Upper lobe of left lung (tissue), 6 donors: ENCODE measurements at regions not wholly inside any gene's neighbourhood (a gene's known extent, or its start where the extent isn't known, plus 50 kb on each side); places are given as distances from the start of the nearest gene placed in this dataset.

Source experiments
- ATAC-seq, 2 donors: fragments of 200-7000 bp; cut with Tn5 transposase; one replicate each; pipeline ENCODE4 v1.9.1; 2022; ENCODE audit warnings: mild to moderate bottlenecking in 2 of 2, moderate library complexity in 2 of 2; ENCODE audit not compliant: low FRiP score in 2 of 2
- DNase-seq, 2 donors: peaks; one replicate each; pipeline ENCODE4 v3.0.0-alpha.2; 2019 to 2020
- H3K27ac ChIP-seq, 4 donors: fragments of 200-600 bp; sonication (generic); one replicate each; pipeline ENCODE4 v1.5.1; 2016 to 2019
- H3K27me3 ChIP-seq, 4 donors: fragments of 200-600 bp; sonication (generic); one replicate each; pipeline ENCODE4 v1.5.1; 2017 to 2019
- H3K36me3 ChIP-seq, 4 donors: fragments of 200-600 bp; sonication (generic); one replicate each; pipeline ENCODE4 v1.5.1; 2016 to 2019
- H3K4me1 ChIP-seq, 4 donors: fragments of 200-600 bp; sonication (generic); one replicate each; pipeline ENCODE4 v1.5.1; 2018 to 2019
- H3K4me3 ChIP-seq, 4 donors: fragments of 200-600 bp; sonication (generic); one replicate each; pipeline ENCODE4 v1.5.1; 2017 to 2019; ENCODE audit warnings: mild to moderate bottlenecking in 2 of 4, moderate library complexity in 1 of 4
- H3K9me3 ChIP-seq, 4 donors: fragments of 200-600 bp; sonication (generic); one replicate each; pipeline ENCODE4 v1.5.1; 2018 to 2019
- CTCF ChIP-seq, 6 experiments: fragments of 450-650 bp in 4 of 6; fragments of 200-600 bp in 2 of 6; sonication (generic) in 2 of 6; IDR thresholded peaks; one replicate each; pipeline ENCODE4 v1.5.1; 2016 to 2019; ENCODE audit warnings: antibody characterized with exemption in 6 of 6
- EP300 ChIP-seq, 4 donors: sonication (generic); formaldehyde crosslinking; IDR thresholded peaks; one replicate each; pipeline ENCODE4 v1.5.1; 2017; ENCODE audit warnings: antibody characterized with exemption in 4 of 4, control low read depth in 2 of 4
- POLR2A ChIP-seq, 4 donors: fragments of 450-650 bp; IDR thresholded peaks; one replicate each; pipeline ENCODE4 v1.5.1; 2016 to 2017; ENCODE audit warnings: antibody characterized with exemption in 4 of 4, mild to moderate bottlenecking in 2 of 4
- POLR2AphosphoS5 ChIP-seq, 2 donors: sonication (generic); formaldehyde crosslinking; IDR thresholded peaks; one replicate each; pipeline ENCODE4 v1.5.1; 2017; ENCODE audit warnings: antibody characterized with exemption in 2 of 2
- WGBS, 2 donors: methylation state at CpG; one replicate each; pipeline ENCODE4 v1.1.5; 2017 to 2018; 5-methylcytosine and 5-hydroxymethylcytosine counted together
- donor health status: DM: no; HTN: no; CAD: no; lungs with moderate emphysema.
- donor health status: DM: no; HTN: yes; CAD: no; lungs with severe emphysema.

- no peaks in the 10 kb centered on the region for H3K9me3 ChIP-seq
- no peaks in the 10 kb centered on the region for H3K27me3 ChIP-seq
- no peaks in the 10 kb centered on the region for H3K4me1 ChIP-seq
- ATAC-seq: no peak
- H3K4me3 ChIP-seq: no peak overlapping the region
- TF ChIP-seq EP300 (IDR thresholded peaks at IDR 0.05): no peak
- TF ChIP-seq CTCF (IDR thresholded peaks at IDR 0.05): no peak
- TF ChIP-seq POLR2A (IDR thresholded peaks at IDR 0.05): no peak
- no peak for TF ChIP-seq POLR2AphosphoS5 (IDR thresholded peaks at IDR 0.05)
- no peak for DNase-seq
- WGBS, 2 donors: 70 to 74% methylated on average over 18 to 23 of the region's 23 CpGs
- no peaks in the 10 kb centered on the region for H3K36me3 ChIP-seq
- H3K27ac ChIP-seq: no peak overlapping the region
These were observed 136.3 kb upstream of the PRR20G start for GRCh38 chr3:127423856-127424765.

DNA sequence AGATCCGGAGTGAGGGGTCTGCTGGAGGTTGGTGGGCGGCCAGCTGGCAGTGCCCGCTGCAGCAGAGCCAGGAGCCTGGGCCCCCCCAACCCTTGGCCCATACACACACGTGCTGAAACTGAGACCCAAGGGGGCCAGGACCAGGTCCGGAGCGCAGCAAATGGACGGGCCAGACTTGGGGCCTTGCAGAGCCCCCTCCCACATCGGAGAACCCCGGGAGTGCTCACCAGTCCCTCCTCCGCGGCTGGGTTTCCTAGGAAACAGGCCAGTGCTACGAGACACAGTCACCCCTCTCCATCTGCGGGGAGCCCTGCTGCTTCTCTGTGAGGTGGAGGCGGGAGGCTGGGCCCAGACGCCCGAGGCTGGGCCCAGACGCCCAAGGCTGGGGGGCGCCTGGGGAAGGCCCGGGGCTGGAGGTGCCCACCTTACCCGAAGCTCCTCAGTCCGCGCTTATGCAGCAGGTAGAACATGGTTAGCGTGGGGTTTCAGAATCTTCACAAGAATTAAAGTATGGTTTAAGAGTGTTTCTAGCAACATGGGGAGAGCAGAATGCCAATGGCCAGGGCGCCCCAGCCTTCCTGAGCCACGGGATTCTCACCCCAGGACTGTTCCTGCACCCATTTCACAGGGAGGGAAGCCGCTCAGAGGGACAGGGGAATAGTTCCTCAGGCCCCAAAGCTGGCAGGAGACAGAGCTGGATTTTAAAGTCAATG lies 135.0 kb upstream of the PRR20G start:
- WGBS, 2 donors: 66 to 93% methylated on average over 3 to 21 of the region's 26 CpGs
- ATAC-seq (no peak), DNase-seq (no peak)
- Histone ChIP-seq H3K9me3 (no peaks in the 10 kb centered on the region), H3K27ac (no peak overlapping the region), H3K4me3 (no peak overlapping the region), H3K36me3 (no peaks in the 10 kb centered on the region), H3K27me3 (no peaks in the 10 kb centered on the region), H3K4me1 (peaks cover 0 to 5% (median 0%) of the 10 kb centered on the region in 4 donors)
- no peak for TF ChIP-seq EP300 (IDR thresholded peaks at IDR 0.05)
- TF ChIP-seq POLR2A (IDR thresholded peaks at IDR 0.05): no peak
- no peak for TF ChIP-seq POLR2AphosphoS5 (IDR thresholded peaks at IDR 0.05)
- TF ChIP-seq CTCF (IDR thresholded peaks at IDR 0.05): no peak

DNA sequence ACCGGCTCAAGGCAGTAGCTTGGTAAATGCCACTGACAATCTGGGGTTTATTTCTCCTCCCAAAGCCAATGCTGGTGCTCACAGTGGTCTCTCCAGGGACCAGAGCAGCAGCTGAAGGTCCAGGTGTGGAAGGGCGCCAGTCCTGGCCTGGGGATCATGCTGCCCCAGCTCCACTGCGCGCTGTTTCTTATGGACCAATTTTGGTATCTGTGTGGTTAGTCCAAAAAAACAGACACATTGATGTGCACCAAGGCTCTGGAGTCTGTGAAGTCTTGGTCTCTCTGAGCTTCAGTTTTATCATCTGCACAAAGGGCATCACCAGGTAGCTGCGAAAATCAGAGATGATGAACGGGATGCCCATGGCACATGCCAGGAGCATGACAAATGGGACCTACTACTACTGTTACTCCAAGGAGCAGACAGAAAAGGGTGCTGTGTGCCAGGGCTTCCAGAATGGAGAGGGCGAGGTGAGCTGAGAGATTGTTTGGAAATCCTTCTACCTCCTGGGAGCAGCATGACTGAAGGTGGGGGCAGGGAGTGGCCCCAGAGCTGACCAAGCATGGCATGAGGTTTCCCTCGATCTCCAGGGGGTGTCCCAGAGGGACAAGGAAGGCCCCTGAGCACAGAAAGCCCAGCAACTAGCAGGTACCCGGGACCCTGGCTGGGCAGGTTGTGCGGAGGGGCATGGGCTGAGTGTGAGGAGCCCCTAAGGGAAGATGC lies 134.3 kb upstream of the PRR20G start:
- TF ChIP-seq POLR2AphosphoS5 (IDR thresholded peaks at IDR 0.05) (no peak), EP300 (IDR thresholded peaks at IDR 0.05) (no peak)
- Histone ChIP-seq H3K4me3 (no peak overlapping the region), H3K9me3 (no peaks in the 10 kb centered on the region), H3K27ac (no peak overlapping the region), H3K4me1 (peaks cover 0 to 7% (median 0%) of the 10 kb centered on the region in 4 donors), H3K27me3 (no peaks in the 10 kb centered on the region), H3K36me3 (no peaks in the 10 kb centered on the region)
- DNase-seq (no peak), ATAC-seq (no peak)
- WGBS, 2 donors: 74 to 83% methylated on average over 6 to 10 of the region's 10 CpGs

- Histone ChIP-seq H3K27me3 (no peaks in the 10 kb centered on the region), H3K9me3 (no peaks in the 10 kb centered on the region), H3K27ac (no peak overlapping the region), H3K36me3 (no peaks in the 10 kb centered on the region), H3K4me3 (no peak overlapping the region), H3K4me1 (peaks cover 0 to 7% (median 0%) of the 10 kb centered on the region in 4 donors)
- DNase-seq (no peak), ATAC-seq (no peak)
- 39 to 41% methylated on average over 5 to 7 of the region's 7 CpGs for WGBS, 2 donors
- TF ChIP-seq POLR2AphosphoS5 (IDR thresholded peaks at IDR 0.05): no peak
- no peak for TF ChIP-seq CTCF (IDR thresholded peaks at IDR 0.05)
- no peak for TF ChIP-seq POLR2A (IDR thresholded peaks at IDR 0.05)
- TF ChIP-seq EP300 (IDR thresholded peaks at IDR 0.05): no peak
These were observed 133.0 kb upstream of the PRR20G start for GRCh38 chr3:127420829-127421228.
